Stromal cell of bone marrow (primary cell): ENCODE measurements at regions not wholly inside any gene's neighbourhood (a gene's known extent, or its start where the extent isn't known, plus 50 kb on each side); places are given as distances from the start of the nearest gene placed in this dataset.

Experiments
- DNase-seq: peaks from one replicate; pipeline ENCODE4 v3.0.0-alpha.2; 2012; ENCODE audit warnings: low read depth

- DNase-seq, result no peak
Measured at GRCh38 chr7:95718577-95719410, 53.6 kb upstream of the DYNC1I1 start.

- no peak for DNase-seq
Measured at GRCh38 chr7:95716357-95717122, 55.8 kb upstream of the DYNC1I1 start.

GRCh38 chr7:95715274-95715673 lies 57.1 kb upstream of the DYNC1I1 start:
- no peak for DNase-seq

- DNase-seq, result no peak
Measured at GRCh38 chr7:95710711-95711110, 61.6 kb upstream of the DYNC1I1 start.

GRCh38 chr7:95700917-95701316 lies 71.4 kb upstream of the DYNC1I1 start:
- DNase-seq, result no peak

GRCh38 chr7:95694334-95694733 lies 78.0 kb upstream of the DYNC1I1 start:
- DNase-seq, result no peak

- no peak for DNase-seq
Measured at GRCh38 chr7:95693551-95694333, 78.6 kb upstream of the DYNC1I1 start.

GRCh38 chr7:95691464-95691863 lies 80.9 kb upstream of the DYNC1I1 start:
- DNase-seq, result no peak

GRCh38 chr7:95690367-95690947 lies 81.9 kb upstream of the DYNC1I1 start:
- peak; percentile 21 for DNase-seq

- DNase-seq, result no peak
Measured at GRCh38 chr7:95688931-95689495, 83.3 kb upstream of the DYNC1I1 start.

- DNase-seq, result no peak
Measured at GRCh38 chr7:95687759-95688343, 84.5 kb upstream of the DYNC1I1 start.

GRCh38 chr7:95686109-95686508 lies 86.2 kb upstream of the DYNC1I1 start:
- DNase-seq, result peak; percentile 47

GRCh38 chr7:95684505-95684904 lies 87.8 kb upstream of the DYNC1I1 start:
- DNase-seq, result no peak

- peak; percentile 40 for DNase-seq
Measured at GRCh38 chr7:95684037-95684436, 87.7 kb upstream of the PDK4 start.

GRCh38 chr7:95682913-95683312 lies 86.6 kb upstream of the PDK4 start:
- DNase-seq, result no peak

GRCh38 chr7:95676691-95677090 lies 80.4 kb upstream of the PDK4 start:
- no peak for DNase-seq

- DNase-seq, result no peak
Measured at GRCh38 chr7:95675632-95676031, 79.3 kb upstream of the PDK4 start.

- DNase-seq, result no peak
Measured at GRCh38 chr7:95675016-95675415, 78.7 kb upstream of the PDK4 start.

GRCh38 chr7:95674101-95674500 lies 77.8 kb upstream of the PDK4 start:
- no peak for DNase-seq

- no peak for DNase-seq
Measured at GRCh38 chr7:95672434-95672833, 76.1 kb upstream of the PDK4 start.

- no peak for DNase-seq
Measured at GRCh38 chr7:95669513-95669912, 73.2 kb upstream of the PDK4 start.
